Gastrocnemius medialis (tissue), 4 donors: ENCODE measurements at regions not wholly inside any gene's neighbourhood (a gene's known extent, or its start where the extent isn't known, plus 50 kb on each side); places are given as distances from the start of the nearest gene placed in this dataset.

Source experiments
- POLR2A ChIP-seq, 2 donors: fragments of 450-650 bp; IDR thresholded peaks; one replicate each; pipeline ENCODE4 v1.6.1; 2017; ENCODE audit warnings: antibody characterized with exemption in 2 of 2, mild to moderate bottlenecking in 2 of 2, moderate library complexity in 2 of 2
- TF ChIP-seq, protein P1 (sequence below), 5 experiments: fragments of 450-650 bp in 3 of 5; fragments of 200-600 bp in 2 of 5; sonication (generic) in 2 of 5; IDR thresholded peaks in 4 of 5; conservative IDR thresholded peaks in 1 of 5; 1 replicate in 4 of 5; 2 replicates in 1 of 5; pipeline ENCODE4 v1.5.1; 2016 to 2019; ENCODE audit warnings: antibody characterized with exemption in 5 of 5, mild to moderate bottlenecking in 3 of 5, moderate library complexity in 3 of 5

DNA sequence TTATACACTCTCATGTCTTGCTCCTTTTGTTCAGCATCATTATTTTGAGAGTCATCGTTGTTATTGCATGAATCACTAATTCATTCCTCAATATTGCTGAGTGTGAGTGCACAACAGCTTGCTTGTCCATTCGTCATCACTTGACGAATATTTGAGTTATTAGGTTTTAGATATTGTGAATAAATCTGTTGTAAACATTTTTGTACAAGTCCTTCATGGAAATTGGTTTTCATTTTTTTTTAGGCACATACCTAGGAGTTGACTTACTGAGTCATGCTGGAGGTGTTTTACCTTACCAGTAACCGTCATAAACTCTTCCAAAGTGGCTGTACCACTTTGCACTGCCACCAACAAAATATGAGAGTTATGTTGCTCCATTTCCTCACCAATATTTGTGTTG is 84.2 kb upstream of the NCK2 start:
- TF ChIP-seq, protein P1, sequence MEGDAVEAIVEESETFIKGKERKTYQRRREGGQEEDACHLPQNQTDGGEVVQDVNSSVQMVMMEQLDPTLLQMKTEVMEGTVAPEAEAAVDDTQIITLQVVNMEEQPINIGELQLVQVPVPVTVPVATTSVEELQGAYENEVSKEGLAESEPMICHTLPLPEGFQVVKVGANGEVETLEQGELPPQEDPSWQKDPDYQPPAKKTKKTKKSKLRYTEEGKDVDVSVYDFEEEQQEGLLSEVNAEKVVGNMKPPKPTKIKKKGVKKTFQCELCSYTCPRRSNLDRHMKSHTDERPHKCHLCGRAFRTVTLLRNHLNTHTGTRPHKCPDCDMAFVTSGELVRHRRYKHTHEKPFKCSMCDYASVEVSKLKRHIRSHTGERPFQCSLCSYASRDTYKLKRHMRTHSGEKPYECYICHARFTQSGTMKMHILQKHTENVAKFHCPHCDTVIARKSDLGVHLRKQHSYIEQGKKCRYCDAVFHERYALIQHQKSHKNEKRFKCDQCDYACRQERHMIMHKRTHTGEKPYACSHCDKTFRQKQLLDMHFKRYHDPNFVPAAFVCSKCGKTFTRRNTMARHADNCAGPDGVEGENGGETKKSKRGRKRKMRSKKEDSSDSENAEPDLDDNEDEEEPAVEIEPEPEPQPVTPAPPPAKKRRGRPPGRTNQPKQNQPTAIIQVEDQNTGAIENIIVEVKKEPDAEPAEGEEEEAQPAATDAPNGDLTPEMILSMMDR (IDR thresholded peaks at IDR 0.05 in 4 of 5, conservative IDR thresholded peaks at IDR 0.05 in 1 of 5): no peak
- TF ChIP-seq POLR2A (IDR thresholded peaks at IDR 0.05): no peak
